WTC11 (cell line): ENCODE measurements at regions not wholly inside any gene's neighbourhood (a gene's known extent, or its start where the extent isn't known, plus 50 kb on each side); places are given as distances from the start of the nearest gene placed in this dataset.
A peak's percentile ranks its signal among the peaks of the same experiment; 100 is the strongest.

Experiments
- ATAC-seq: fragments of 200-7000 bp; cut with Tn5 transposase; 2 replicates; pipeline ENCODE4 v1.10.0; 2021; ENCODE audit warnings: mild to moderate bottlenecking, moderate library complexity
- CTCF ChIA-PET: fragments of 300-600 bp; sonication (Branson Sonifier 250); formaldehyde crosslinking; loops from one replicate; lab custom pipeline; 2021; ENCODE audit warnings: antibody characterized with exemption; lab: Charles Lee
- POLR2A ChIA-PET: fragments of 350-600 bp; sonication (Branson Sonifier 250); formaldehyde crosslinking; loops from one replicate; lab custom pipeline; 2021; ENCODE audit warnings: antibody characterized with exemption; lab: Charles Lee
- DNase-seq: peaks from one replicate; pipeline ENCODE4 v3.0.0; 2021; ENCODE audit warnings: low spot score
- H3K27ac Mint-ChIP-seq: 2 replicates; pipeline ENCODE4 v1.8.0; 2021; ENCODE audit warnings: mixed read lengths
- H3K27me3 Mint-ChIP-seq: 2 replicates; pipeline ENCODE4 v1.8.0; 2021; ENCODE audit warnings: low read depth, mild to moderate bottlenecking, moderate library complexity, mixed read lengths
- H3K36me3 Mint-ChIP-seq: 2 replicates; pipeline ENCODE4 v1.8.0; 2021; ENCODE audit warnings: mixed read lengths
- H3K4me1 Mint-ChIP-seq: 2 replicates; pipeline ENCODE4 v1.8.0; 2022; ENCODE audit warnings: mixed read lengths
- H3K4me3 Mint-ChIP-seq: 2 replicates; pipeline ENCODE4 v1.8.0; 2021; ENCODE audit warnings: mild to moderate bottlenecking, moderate library complexity, mixed read lengths
- H3K9me3 Mint-ChIP-seq: 2 replicates; pipeline ENCODE4 v1.8.0; 2021; ENCODE audit warnings: mixed read lengths
- AFF4 ChIP-seq: sonication (generic); formaldehyde crosslinking; IDR thresholded peaks from 2 replicates; pipeline ENCODE4 v1.8.1; 2023; ENCODE audit warnings: mild to moderate bottlenecking, missing genetic modification reagents, borderline replicate concordance
- ATF3 ChIP-seq: sonication (generic); formaldehyde crosslinking; conservative IDR thresholded peaks from 2 replicates; pipeline ENCODE4 v1.8.1; 2022; ENCODE audit warnings: mild to moderate bottlenecking, missing genetic modification reagents
- CDX4 ChIP-seq: fragments of 250-450 bp; sonication (Bioruptor Pico); IDR thresholded peaks from 2 replicates; pipeline ENCODE4 v1.9.0; 2021; ENCODE audit warnings: moderate library complexity, mild to moderate bottlenecking, inconsistent platforms, borderline replicate concordance
- E2F5 ChIP-seq: sonication (generic); formaldehyde crosslinking; IDR thresholded peaks from 2 replicates; pipeline ENCODE4 v1.8.1; 2022; ENCODE audit warnings: mild to moderate bottlenecking, moderate library complexity, missing genetic modification reagents
- ELF4 ChIP-seq: sonication (generic); formaldehyde crosslinking; IDR thresholded peaks from 2 replicates; pipeline ENCODE4 v1.8.1; 2022; ENCODE audit warnings: low read depth, mild to moderate bottlenecking, moderate library complexity, missing genetic modification reagents
- EMX1 ChIP-seq: fragments of 250-450 bp; sonication (Bioruptor Pico); IDR thresholded peaks from 2 replicates; pipeline ENCODE4 v1.8.0; 2021; ENCODE audit warnings: mild to moderate bottlenecking
- ESRRA ChIP-seq: sonication (generic); formaldehyde crosslinking; IDR thresholded peaks from 2 replicates; pipeline ENCODE4 v1.8.1; 2022; ENCODE audit warnings: mild to moderate bottlenecking, missing genetic modification reagents, borderline replicate concordance
- FOXJ3 ChIP-seq: sonication (generic); formaldehyde crosslinking; IDR thresholded peaks from 2 replicates; pipeline ENCODE4 v1.9.0; 2021; ENCODE audit warnings: missing genetic modification reagents, mild to moderate bottlenecking, borderline replicate concordance
- FOXK1 ChIP-seq: sonication (generic); formaldehyde crosslinking; IDR thresholded peaks from 2 replicates; pipeline ENCODE4 v1.8.0; 2022; ENCODE audit warnings: mild to moderate bottlenecking, moderate library complexity, missing genetic modification reagents
- HMGA2 ChIP-seq: fragments of 250-450 bp; sonication (Bioruptor Pico); IDR thresholded peaks from 2 replicates; pipeline ENCODE4 v1.4.0; 2021; ENCODE audit warnings: mild to moderate bottlenecking, moderate library complexity
- IRF1 ChIP-seq: sonication (generic); formaldehyde crosslinking; IDR thresholded peaks from 2 replicates; pipeline ENCODE4 v1.8.0; 2023; ENCODE audit warnings: missing genetic modification reagents
- IRF2 ChIP-seq: sonication (generic); formaldehyde crosslinking; IDR thresholded peaks from 2 replicates; pipeline ENCODE4 v1.8.0; 2022; ENCODE audit warnings: low read depth, missing genetic modification reagents, borderline replicate concordance
- NR2C2 ChIP-seq: sonication (generic); formaldehyde crosslinking; IDR thresholded peaks from 2 replicates; pipeline ENCODE4 v1.8.0; 2022; ENCODE audit warnings: mild to moderate bottlenecking, missing genetic modification reagents
- OVOL2 ChIP-seq: fragments of 250-450 bp; sonication (Bioruptor Pico); IDR thresholded peaks from 2 replicates; pipeline ENCODE4 v1.9.0; 2021; ENCODE audit warnings: mild to moderate bottlenecking, borderline replicate concordance
- RELA ChIP-seq: sonication (generic); formaldehyde crosslinking; IDR thresholded peaks from 2 replicates; pipeline ENCODE4 v1.8.1; 2022; ENCODE audit warnings: missing genetic modification reagents, mild to moderate bottlenecking, borderline replicate concordance
- SOX15 ChIP-seq: fragments of 250-450 bp; sonication (Bioruptor Pico); IDR thresholded peaks from 2 replicates; pipeline ENCODE4 v1.9.0; 2021; ENCODE audit warnings: mild to moderate bottlenecking
- STAT6 ChIP-seq: sonication (generic); formaldehyde crosslinking; conservative IDR thresholded peaks from 2 replicates; pipeline ENCODE4 v1.8.1; 2023; ENCODE audit warnings: mild to moderate bottlenecking, low read depth, missing genetic modification reagents, moderate library complexity
- TP53 ChIP-seq: sonication (generic); formaldehyde crosslinking; IDR thresholded peaks from 2 replicates; pipeline ENCODE4 v1.8.1; 2023; ENCODE audit warnings: mild to moderate bottlenecking, missing genetic modification reagents
- USF1 ChIP-seq: sonication (generic); formaldehyde crosslinking; IDR thresholded peaks from 2 replicates; pipeline ENCODE4 v1.8.0; 2022; ENCODE audit warnings: mild to moderate bottlenecking, missing genetic modification reagents
- ZMAT4 ChIP-seq: fragments of 250-450 bp; sonication (Bioruptor Pico); IDR thresholded peaks from 2 replicates; pipeline ENCODE4 v1.9.0; 2021; ENCODE audit warnings: mild to moderate bottlenecking
- ZNF263 ChIP-seq: sonication (generic); formaldehyde crosslinking; IDR thresholded peaks from 2 replicates; pipeline ENCODE4 v1.8.1; 2022; ENCODE audit warnings: low read depth, mild to moderate bottlenecking, moderate library complexity, missing genetic modification reagents
- ZNF416 ChIP-seq: fragments of 250-450 bp; sonication (Bioruptor Pico); IDR thresholded peaks from 2 replicates; pipeline ENCODE4 v1.9.0; 2021; ENCODE audit warnings: mild to moderate bottlenecking, inconsistent platforms
- ZNF423 ChIP-seq: fragments of 250-450 bp; sonication (Bioruptor Pico); IDR thresholded peaks from 2 replicates; pipeline ENCODE4 v2.1.2; 2022; ENCODE audit warnings: mild to moderate bottlenecking, moderate library complexity
- ZNF671 ChIP-seq: fragments of 250-450 bp; sonication (Bioruptor Pico); IDR thresholded peaks from 2 replicates; pipeline ENCODE4 v1.8.0; 2021; ENCODE audit warnings: mild to moderate bottlenecking

- TF ChIP-seq STAT6 (CRISPR knock-in tag) (no peak), CDX4 (no peak), FOXJ3 (CRISPR knock-in tag) (no peak), ZNF423 (CRISPR knock-in tag) (no peak), OVOL2 (no peak)
Observed at GRCh38 chr7:93632371-93632770, 57.8 kb upstream of the CALCR start (continued).

GRCh38 chr7:93629291-93629801, 54.8 kb upstream of the CALCR start:
- Mint-ChIP-seq H3K27me3 (no peaks in the 10 kb centered on the region; the same call in 1 of the 2 replicates), H3K36me3 (peaks cover 13% of the 10 kb centered on the region)
- POLR2A ChIA-PET = no interaction called here

More at GRCh38 chr7:93629291-93629801, 54.8 kb upstream of the CALCR start:
- Mint-ChIP-seq H3K4me1 (peaks cover 31% of the 10 kb centered on the region), H3K27ac (peak overlapping the region; percentile 28; the same call in 1 of the 2 replicates), H3K4me3 (no peak overlapping the region), H3K9me3 (peaks cover 7% of the 10 kb centered on the region)
- TF ChIP-seq ZMAT4 (CRISPR knock-in tag) (no peak), EMX1 (no peak), ATF3 (CRISPR knock-in tag) (no peak), NR2C2 (CRISPR knock-in tag) (no peak), ZNF416 (CRISPR knock-in tag) (no peak), IRF1 (CRISPR knock-in tag) (no peak), ZNF263 (CRISPR knock-in tag) (no peak), ZNF671 (no peak), FOXK1 (no peak), STAT6 (CRISPR knock-in tag) (no peak), E2F5 (CRISPR knock-in tag) (no peak), ELF4 (CRISPR knock-in tag) (no peak), ESRRA (CRISPR knock-in tag) (no peak), USF1 (no peak), IRF2 (no peak), HMGA2 (no peak), SOX15 (CRISPR knock-in tag) (no peak), AFF4 (CRISPR knock-in tag) (no peak), RELA (CRISPR knock-in tag) (no peak), TP53 (CRISPR knock-in tag) (no peak)
- DNase-seq (no peak), ATAC-seq (no peak)
- CTCF ChIA-PET = interaction anchor here (0.7 kb wide), 1 partner anchor 80 kb away, joined by 3 read pairs; no protein-coding TSS in a partner anchor
